ENCODE measurements at regions not wholly inside any gene's neighbourhood (a gene's known extent, or its start where the extent isn't known, plus 50 kb on each side); places are given as distances from the start of the nearest gene placed in this dataset.

GRCh38 chr18:67453901-67454300 is 62.6 kb downstream of the DSEL start:
- Histone ChIP-seq H4K20me1 (ENCODE audit: insufficient read depth) (no peaks in the 10 kb centered on the region), H3K9ac (ENCODE audit: low read length) (no peak overlapping the region), H3K27me3 (ENCODE audit: insufficient read depth, low read length) (no peaks in the 10 kb centered on the region), H3K4me2 (ENCODE audit: low read length) (no peak overlapping the region), H2AFZ (ENCODE audit: low read depth, low read length, poor library complexity, severe bottlenecking) (no peak overlapping the region), H3K9me3 (ENCODE audit: control insufficient read depth in 1 of 2, insufficient read depth in 1 of 2, low read depth in 1 of 2, low read length in 2 of 2) (peaks cover 4 to 20% of the 10 kb centered on the region in 2 experiments; a peak in 2 of 4 replicates), H3K79me2 (ENCODE audit: insufficient read depth, low read length) (no peaks in the 10 kb centered on the region), H3K4me3 (replicated peaks in 1 of 2; ENCODE audit: low read depth in 1 of 2, low read length in 2 of 2) (no peak overlapping the region), H3K27ac (ENCODE audit: low read depth, low read length) (no peak overlapping the region), H3K4me1 (ENCODE audit: control insufficient read depth in 1 of 2, insufficient read depth in 2 of 2, low read length in 2 of 2) (no peaks in the 10 kb centered on the region), H3K9me2 (ENCODE audit: insufficient read depth) (no peaks in the 10 kb centered on the region), H3K36me3 (ENCODE audit: control insufficient read depth in 1 of 2, insufficient read depth in 2 of 2, low read length in 2 of 2) (no peaks in the 10 kb centered on the region)
- no peak for DNase-seq (ENCODE audit: low read depth, low spot score)
- intact Hi-C loops (cut with micrococcal nuclease) = no loop called here
- ATAC-seq = no peak
- no peak for TF ChIP-seq FOSL1 (IDR thresholded peaks at IDR 0.05; ENCODE audit: low read depth)
- TF ChIP-seq YY1 (IDR thresholded peaks at IDR 0.05; ENCODE audit: extremely low read depth, insufficient replicate concordance, low read depth, low read length) = no peak
- no peak for TF ChIP-seq EZH2phosphoT487 (IDR thresholded peaks at IDR 0.05; ENCODE audit: borderline replicate concordance)
- TF ChIP-seq SP1 (IDR thresholded peaks at IDR 0.05; ENCODE audit: low read depth) = no peak
- no peak for TF ChIP-seq ATF3 (IDR thresholded peaks at IDR 0.05)
- TF ChIP-seq ZBTB33 (IDR thresholded peaks at IDR 0.05; ENCODE audit: extremely low read depth, insufficient replicate concordance, low read length) = no peak
- no peak for TF ChIP-seq POLR2A (IDR thresholded peaks at IDR 0.05; ENCODE audit: borderline replicate concordance, extremely low read depth, insufficient read depth, insufficient read length)
- TF ChIP-seq ELF1 (IDR thresholded peaks at IDR 0.05; ENCODE audit: borderline replicate concordance, low read depth) = no peak
- no peak for TF ChIP-seq RAD21 (IDR thresholded peaks at IDR 0.05; ENCODE audit: low read depth)
- no peak for TF ChIP-seq POLR2AphosphoS5 (IDR thresholded peaks at IDR 0.05; ENCODE audit: low read depth, low read length)
- no peak for TF ChIP-seq MAX (IDR thresholded peaks at IDR 0.05)
- no peak for TF ChIP-seq ZNF274 (IDR thresholded peaks at IDR 0.05; ENCODE audit: low read depth, low read length)
- ChIA-PET CTCF (no interaction called here), POLR2A (no interaction called here), RAD21 (ENCODE audit: low non-redundant PET in 1 of 2, low total read pairs in 2 of 2, uncharacterized antibody in 2 of 2, unreplicated experiment in 2 of 2) (no interaction called here)
- no TSS peak for BruUV-seq (replicated peaks)

Measured in HCT116 (cell line).